CD4-positive, CD25-positive, alpha-beta regulatory T cell (primary cell): ENCODE measurements at regions not wholly inside any gene's neighbourhood (a gene's known extent, or its start where the extent isn't known, plus 50 kb on each side); places are given as distances from the start of the nearest gene placed in this dataset.
A peak's percentile ranks its signal among the peaks of the same experiment; 100 is the strongest.

Experiments
- ATAC-seq, 2 donors: fragments of 150-1000 bp; cut with Tn5 transposase; one replicate each; pipeline ENCODE4 v1.10.0; 2021; ENCODE audit warnings: low read depth in 2 of 2, moderate number of reproducible peaks in 2 of 2, moderate library complexity in 1 of 2
- DNase-seq, 3 donors: peaks; one replicate each; pipeline versions ENCODE4 v3.0.0 to v3.0.0-alpha.2; 2012 to 2022; ENCODE audit warnings: mixed read lengths in 1 of 3
- H3K27ac ChIP-seq: one replicate; pipeline ENCODE4 v1.7.0; 2013; ENCODE audit warnings: mild to moderate bottlenecking, low read length; ENCODE audit not compliant: insufficient read depth, poor library complexity, severe bottlenecking
- H3K27me3 ChIP-seq: one replicate; pipeline ENCODE4 v1.7.0; 2013; ENCODE audit warnings: low read length; ENCODE audit not compliant: control insufficient read depth, insufficient read depth
- H3K36me3 ChIP-seq: one replicate; pipeline ENCODE4 v1.7.0; 2013; ENCODE audit warnings: mild to moderate bottlenecking, low read length, moderate library complexity; ENCODE audit not compliant: control insufficient read depth, insufficient read depth
- H3K4me1 ChIP-seq: 2 replicates; pipeline ENCODE4 v1.7.0; 2013; ENCODE audit warnings: mild to moderate bottlenecking, low read length; ENCODE audit not compliant: insufficient read depth, control insufficient read depth, poor library complexity, severe bottlenecking
- H3K4me3 ChIP-seq: one replicate; pipeline ENCODE4 v1.7.0; 2013; ENCODE audit warnings: low read depth, mild to moderate bottlenecking, low read length, moderate library complexity
- H3K9me3 ChIP-seq, 2 experiments: 1 replicate in 1 of 2; 2 replicates in 1 of 2; pipeline ENCODE4 v1.7.0; 2013; ENCODE audit warnings: low read length in 2 of 2, mild to moderate bottlenecking in 1 of 2, moderate library complexity in 1 of 2; ENCODE audit not compliant: control insufficient read depth in 2 of 2
- H3K27ac Mint-ChIP-seq, 3 donors: one replicate each; pipeline ENCODE4 v1.8.0; 2020 to 2022; ENCODE audit warnings: mild to moderate bottlenecking in 3 of 3, mixed read lengths in 3 of 3, moderate library complexity in 2 of 3
- H3K27me3 Mint-ChIP-seq: one replicate; pipeline ENCODE4 v1.8.0; 2022; ENCODE audit warnings: mild to moderate bottlenecking, mixed read lengths
- H3K36me3 Mint-ChIP-seq: one replicate; pipeline ENCODE4 v1.8.0; 2020; ENCODE audit warnings: mixed read lengths
- H3K4me1 Mint-ChIP-seq, 4 donors: one replicate each; pipeline ENCODE4 v1.8.0; 2020 to 2022; ENCODE audit warnings: mixed read lengths in 4 of 4, mild to moderate bottlenecking in 1 of 4
- H3K4me3 Mint-ChIP-seq, 4 donors: one replicate each; pipeline ENCODE4 v1.8.0; 2020 to 2022; ENCODE audit warnings: mild to moderate bottlenecking in 4 of 4, mixed read lengths in 4 of 4, moderate library complexity in 3 of 4
- H3K9me3 Mint-ChIP-seq, 7 donors: one replicate each; pipeline ENCODE4 v1.8.0; 2020 to 2022; ENCODE audit warnings: mixed read lengths in 7 of 7, mild to moderate bottlenecking in 3 of 7, moderate library complexity in 2 of 7

- no peaks in the 10 kb centered on the region for H3K9me3 ChIP-seq
- H3K36me3 Mint-ChIP-seq, result no peaks in the 10 kb centered on the region
- ATAC-seq, result no peak
- H3K4me1 Mint-ChIP-seq, result no peaks in the 10 kb centered on the region
- H3K9me3 Mint-ChIP-seq, result peaks cover 0 to 4% (median 0%) of the 10 kb centered on the region in 7 donors
- no peaks in the 10 kb centered on the region for H3K27me3 ChIP-seq
- no peaks in the 10 kb centered on the region for H3K27me3 Mint-ChIP-seq
- no peak overlapping the region for H3K27ac Mint-ChIP-seq
- H3K4me1 ChIP-seq, result no peaks in the 10 kb centered on the region
- no peak overlapping the region for H3K27ac ChIP-seq
- DNase-seq, result no peak
- no peak overlapping the region for H3K4me3 Mint-ChIP-seq
- H3K36me3 ChIP-seq, result no peaks in the 10 kb centered on the region
- no peak overlapping the region for H3K4me3 ChIP-seq
These were observed 460.3 kb downstream of the GBA3 start for GRCh38 chr4:23153076-23153475.

- H3K4me1 Mint-ChIP-seq, result no peaks in the 10 kb centered on the region
- H3K27me3 ChIP-seq, result no peaks in the 10 kb centered on the region
- H3K9me3 ChIP-seq, result no peaks in the 10 kb centered on the region
- peaks cover 0 to 4% (median 2%) of the 10 kb centered on the region in 7 donors for H3K9me3 Mint-ChIP-seq
- no peak overlapping the region for H3K4me3 ChIP-seq
- H3K27ac Mint-ChIP-seq, result no peak overlapping the region
- ATAC-seq (no peak), DNase-seq (no peak)
- H3K36me3 Mint-ChIP-seq, result no peaks in the 10 kb centered on the region
- no peaks in the 10 kb centered on the region for H3K4me1 ChIP-seq
- no peaks in the 10 kb centered on the region for H3K27me3 Mint-ChIP-seq
- no peak overlapping the region for H3K4me3 Mint-ChIP-seq
- H3K36me3 ChIP-seq, result no peaks in the 10 kb centered on the region
- no peak overlapping the region for H3K27ac ChIP-seq
These were observed 457.1 kb downstream of the GBA3 start for GRCh38 chr4:23149815-23150214.

GRCh38 chr4:23144707-23145106, 452.0 kb downstream of the GBA3 start:
- no peak overlapping the region for H3K4me3 ChIP-seq
- no peaks in the 10 kb centered on the region for H3K27me3 ChIP-seq
- no peak overlapping the region for H3K27ac ChIP-seq
- Mint-ChIP-seq H3K4me1 (no peaks in the 10 kb centered on the region), H3K27ac (peak overlapping the region in 1 of 3 donors; percentile 2), H3K27me3 (peaks cover 4% of the 10 kb centered on the region), H3K36me3 (no peaks in the 10 kb centered on the region), H3K9me3 (peaks cover 0 to 3% (median 0%) of the 10 kb centered on the region in 7 donors), H3K4me3 (no peak overlapping the region)
- no peaks in the 10 kb centered on the region for H3K9me3 ChIP-seq
- no peaks in the 10 kb centered on the region for H3K4me1 ChIP-seq
- no peaks in the 10 kb centered on the region for H3K36me3 ChIP-seq
- no peak for DNase-seq
- ATAC-seq, result no peak

- no peaks in the 10 kb centered on the region for H3K27me3 ChIP-seq
- Mint-ChIP-seq H3K27ac (no peak overlapping the region), H3K4me1 (no peaks in the 10 kb centered on the region), H3K36me3 (no peaks in the 10 kb centered on the region), H3K9me3 (no peaks in the 10 kb centered on the region), H3K4me3 (no peak overlapping the region), H3K27me3 (no peaks in the 10 kb centered on the region)
- peak in 1 of 3 donors; percentile 40 for DNase-seq
- no peaks in the 10 kb centered on the region for H3K9me3 ChIP-seq
- ATAC-seq, result no peak
- H3K4me1 ChIP-seq, result no peaks in the 10 kb centered on the region
- H3K36me3 ChIP-seq, result no peaks in the 10 kb centered on the region
- H3K27ac ChIP-seq, result no peak overlapping the region
- H3K4me3 ChIP-seq, result no peak overlapping the region
These were observed 443.3 kb downstream of the GBA3 start for GRCh38 chr4:23135792-23136645.

GRCh38 chr4:23134331-23134730, 441.6 kb downstream of the GBA3 start:
- Histone ChIP-seq H3K27ac (no peak overlapping the region), H3K4me3 (no peak overlapping the region), H3K27me3 (no peaks in the 10 kb centered on the region), H3K4me1 (no peaks in the 10 kb centered on the region), H3K36me3 (no peaks in the 10 kb centered on the region), H3K9me3 (no peaks in the 10 kb centered on the region)
- DNase-seq (no peak), ATAC-seq (no peak)
- Mint-ChIP-seq H3K27ac (no peak overlapping the region), H3K4me3 (no peak overlapping the region), H3K4me1 (no peaks in the 10 kb centered on the region), H3K9me3 (peaks cover 0 to 3% (median 0%) of the 10 kb centered on the region in 7 donors), H3K27me3 (no peaks in the 10 kb centered on the region), H3K36me3 (no peaks in the 10 kb centered on the region)

DNA sequence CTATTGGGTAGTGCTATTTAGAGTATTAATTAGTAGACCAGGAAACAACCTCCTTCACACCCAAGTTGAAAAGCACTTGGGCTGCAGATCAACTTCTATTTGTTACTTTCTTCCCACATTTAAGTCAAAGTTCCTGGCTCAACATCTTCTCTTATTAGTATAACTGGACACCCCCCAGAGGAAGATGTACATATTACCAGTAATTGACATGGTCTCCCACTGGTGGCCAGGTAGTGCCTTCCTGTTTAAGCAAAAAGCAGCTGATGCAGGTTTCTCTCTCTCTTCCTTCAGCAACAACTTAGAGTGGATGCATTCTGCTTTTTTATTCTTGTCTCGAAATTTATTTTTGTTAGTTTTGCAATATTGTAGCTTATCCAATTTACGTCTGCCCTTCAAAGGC, 438.1 kb downstream of the GBA3 start:
- peaks cover 0 to 4% (median 0%) of the 10 kb centered on the region in 7 donors for H3K9me3 Mint-ChIP-seq
- DNase-seq, result no peak
- Histone ChIP-seq H3K36me3 (no peaks in the 10 kb centered on the region), H3K27me3 (no peaks in the 10 kb centered on the region), H3K9me3 (no peaks in the 10 kb centered on the region), H3K4me3 (no peak overlapping the region), H3K4me1 (no peaks in the 10 kb centered on the region), H3K27ac (no peak overlapping the region)
- H3K4me3 Mint-ChIP-seq, result no peak overlapping the region
- H3K27me3 Mint-ChIP-seq, result no peaks in the 10 kb centered on the region
- H3K27ac Mint-ChIP-seq, result no peak overlapping the region
- no peak for ATAC-seq
- no peaks in the 10 kb centered on the region for H3K36me3 Mint-ChIP-seq
- no peaks in the 10 kb centered on the region for H3K4me1 Mint-ChIP-seq

GRCh38 chr4:23125118-23125517, 432.4 kb downstream of the GBA3 start:
- Mint-ChIP-seq H3K9me3 (peaks cover 0 to 11% (median 2%) of the 10 kb centered on the region in 7 donors), H3K4me1 (no peaks in the 10 kb centered on the region), H3K27ac (no peak overlapping the region), H3K27me3 (no peaks in the 10 kb centered on the region), H3K4me3 (no peak overlapping the region), H3K36me3 (no peaks in the 10 kb centered on the region)
- Histone ChIP-seq H3K9me3 (no peaks in the 10 kb centered on the region), H3K36me3 (no peaks in the 10 kb centered on the region), H3K27ac (no peak overlapping the region), H3K27me3 (no peaks in the 10 kb centered on the region), H3K4me1 (no peaks in the 10 kb centered on the region), H3K4me3 (no peak overlapping the region)
- ATAC-seq, result no peak
- no peak for DNase-seq
